Neural cell (in vitro differentiated cells): ENCODE measurements at regions not wholly inside any gene's neighbourhood (a gene's known extent, or its start where the extent isn't known, plus 50 kb on each side); places are given as distances from the start of the nearest gene placed in this dataset.

Source experiments
- H2AFZ ChIP-seq: fragments of 200-600, 300-800 bp; sonication (generic), shearing (Covaris generic); 2 replicates; pipeline ENCODE4 v1.6.0; 2014; ENCODE audit warnings: low read depth, mild to moderate bottlenecking, antibody characterized with exemption, low read length, moderate library complexity
- H3F3A ChIP-seq: fragments of 200-600 bp; shearing (Covaris generic); 2 replicates; pipeline ENCODE4 v1.6.1; 2016; ENCODE audit warnings: mild to moderate bottlenecking, moderate library complexity, mixed read lengths, antibody characterized with exemption, low read length; ENCODE audit not compliant: insufficient read depth, poor library complexity, severe bottlenecking
- H3K27ac ChIP-seq: fragments of 200-600, 300-800 bp; sonication (generic), shearing (Covaris generic); 2 replicates; pipeline ENCODE4 v1.5.1; 2014; ENCODE audit warnings: mild to moderate bottlenecking, low read length, moderate library complexity
- H3K27me3 ChIP-seq: fragments of 300-800, 200-600 bp; sonication (generic), shearing (Covaris generic); 2 replicates; pipeline ENCODE4 v1.6.0; 2014; ENCODE audit warnings: mild to moderate bottlenecking, low read depth, low read length, moderate library complexity; ENCODE audit not compliant: insufficient read depth
- H3K36me3 ChIP-seq: fragments of 300-800, 200-600 bp; sonication (generic), shearing (Covaris generic); 2 replicates; pipeline ENCODE4 v1.5.1; 2014; ENCODE audit warnings: mild to moderate bottlenecking, antibody characterized with exemption, low read length, moderate library complexity; ENCODE audit not compliant: insufficient read depth
- H3K4me2 ChIP-seq: fragments of 300-800, 200-600 bp; sonication (generic), shearing (Covaris generic); 2 replicates; pipeline ENCODE4 v1.6.0; 2014; ENCODE audit warnings: mild to moderate bottlenecking, low read length
- H3K4me3 ChIP-seq: fragments of 300-800, 200-600 bp; sonication (generic), shearing (Covaris generic); 2 replicates; pipeline ENCODE4 v1.5.1; 2014; ENCODE audit warnings: mild to moderate bottlenecking, low read length, moderate library complexity
- H3K79me2 ChIP-seq: fragments of 200-600 bp; shearing (Covaris generic); replicated peaks from 2 replicates; pipeline ENCODE4 v1.6.0; 2014; ENCODE audit warnings: mild to moderate bottlenecking, low read length, moderate library complexity; ENCODE audit not compliant: insufficient read depth
- H3K9ac ChIP-seq: fragments of 300-800, 200-600 bp; sonication (generic), shearing (Covaris generic); 2 replicates; pipeline ENCODE4 v1.6.1; 2016; ENCODE audit warnings: mild to moderate bottlenecking, low read length, mixed read lengths
- H3K9me2 ChIP-seq: fragments of 200-600 bp; shearing (Covaris generic); 2 replicates; pipeline ENCODE4 v1.6.1; 2016; ENCODE audit warnings: mild to moderate bottlenecking, low read length, mixed read lengths; ENCODE audit not compliant: insufficient read depth
- H3K9me3 ChIP-seq: fragments of 200-600, 300-800 bp; sonication (generic), shearing (Covaris generic); 2 replicates; pipeline ENCODE4 v1.6.1; 2016; ENCODE audit warnings: mild to moderate bottlenecking, mixed run types, low read length, moderate library complexity, mixed read lengths
- H4K20me1 ChIP-seq: fragments of 200-600 bp; shearing (Covaris generic); 2 replicates; pipeline ENCODE4 v1.6.1; 2016; ENCODE audit warnings: mild to moderate bottlenecking, mixed run types; ENCODE audit not compliant: insufficient read depth
- EP300 ChIP-seq: fragments of 450-650 bp; conservative IDR thresholded peaks from 2 replicates; pipeline ENCODE4 v1.6.1; 2014; ENCODE audit warnings: antibody characterized with exemption, mild to moderate bottlenecking, moderate library complexity; ENCODE audit not compliant: poor library complexity, severe bottlenecking
- EZH2 ChIP-seq: fragments of 200-600, 300-800 bp; shearing (Covaris generic), sonication (generic); IDR thresholded peaks from 2 replicates; pipeline ENCODE4 v1.6.1; 2014; ENCODE audit warnings: antibody characterized with exemption, low read length, borderline replicate concordance, mild to moderate bottlenecking; ENCODE audit not compliant: insufficient read depth, poor library complexity, severe bottlenecking
- MXI1 ChIP-seq: fragments of 450-650 bp; conservative IDR thresholded peaks from 2 replicates; pipeline ENCODE4 v1.6.1; 2014; ENCODE audit warnings: antibody characterized with exemption, mild to moderate bottlenecking; ENCODE audit not compliant: poor library complexity, severe bottlenecking
- POLR2AphosphoS5 ChIP-seq: IDR thresholded peaks from 2 replicates; pipeline ENCODE4 v1.6.1; 2012
- RAD21 ChIP-seq: fragments of 450-650 bp; conservative IDR thresholded peaks from 2 replicates; pipeline ENCODE4 v1.6.1; 2014; ENCODE audit warnings: antibody characterized with exemption, mild to moderate bottlenecking, moderate library complexity
- SMC3 ChIP-seq: fragments of 450-650 bp; conservative IDR thresholded peaks from 2 replicates; pipeline ENCODE4 v1.6.1; 2014; ENCODE audit warnings: antibody characterized with exemption, mild to moderate bottlenecking, moderate library complexity; ENCODE audit not compliant: poor library complexity
- TAF1 ChIP-seq: IDR thresholded peaks from 2 replicates; pipeline ENCODE4 v1.6.1; 2012; ENCODE audit warnings: low read depth
- TF ChIP-seq, protein P1 (sequence below): fragments of 450-650 bp; IDR thresholded peaks from 2 replicates; pipeline ENCODE4 v1.5.1; 2014; ENCODE audit warnings: antibody characterized with exemption, mild to moderate bottlenecking, moderate library complexity; ENCODE audit not compliant: poor library complexity, severe bottlenecking
- TF ChIP-seq, protein P2 (sequence below): IDR thresholded peaks from 2 replicates; pipeline ENCODE4 v1.6.1; 2012; ENCODE audit warnings: borderline replicate concordance

DNA sequence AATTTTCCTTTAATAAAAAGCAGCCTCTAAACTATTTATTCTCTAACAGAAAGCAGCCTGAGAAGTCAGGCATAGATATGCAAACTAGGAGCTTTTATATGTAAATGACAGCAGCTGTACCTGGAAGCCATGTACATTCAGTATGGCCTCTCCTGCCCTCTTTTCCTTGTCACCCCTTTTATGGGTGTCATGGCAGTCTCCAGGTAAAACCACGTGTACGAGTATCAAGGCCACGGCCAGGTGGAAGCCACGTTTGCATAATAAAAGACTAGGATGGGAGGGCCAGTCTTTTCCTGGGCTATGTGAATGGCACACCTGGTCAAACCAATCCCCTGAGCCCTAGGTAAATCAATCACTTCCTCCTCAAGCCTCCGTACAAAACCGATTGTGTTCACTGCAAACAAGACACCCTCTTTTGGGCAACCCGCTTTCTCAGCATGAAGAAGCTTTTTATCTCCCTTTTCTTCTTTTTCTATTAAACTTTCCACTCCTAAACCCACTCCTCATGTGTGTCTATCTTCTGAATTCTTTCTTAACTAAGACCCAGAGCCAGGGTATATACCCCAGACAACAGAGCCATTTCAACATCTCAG lies 419.5 kb upstream of the CTNND2 start:
- H2AFZ ChIP-seq, result no peak overlapping the region

DNA sequence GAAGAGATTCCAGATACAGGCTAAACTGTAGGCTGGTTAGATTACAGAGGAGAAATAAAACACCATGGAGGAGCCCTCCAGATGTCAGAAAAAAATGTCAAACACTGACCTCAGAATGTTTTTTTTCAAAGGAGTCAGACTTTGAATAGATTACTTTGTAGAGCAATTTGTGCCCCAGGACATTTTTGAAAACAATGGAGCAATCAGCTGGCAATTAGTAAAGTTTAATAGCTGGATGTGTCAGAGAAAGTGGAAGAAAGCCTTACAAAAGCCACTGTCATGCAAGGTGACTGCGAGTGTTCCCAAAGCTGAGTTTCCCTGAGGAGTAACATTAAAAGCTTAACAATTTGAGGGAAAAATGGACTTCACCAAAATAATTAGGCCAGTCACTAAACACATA lies 417.8 kb upstream of the CTNND2 start:
- Histone ChIP-seq H3K27ac (no peak overlapping the region), H4K20me1 (no peaks in the 10 kb centered on the region), H3K9ac (no peak overlapping the region), H3K79me2 (no peaks in the 10 kb centered on the region), H3K27me3 (no peaks in the 10 kb centered on the region), H3K4me2 (no peak overlapping the region), H2AFZ (no peak overlapping the region), H3K9me3 (no peaks in the 10 kb centered on the region), H3K9me2 (no peaks in the 10 kb centered on the region), H3F3A (no peaks in the 10 kb centered on the region), H3K36me3 (no peaks in the 10 kb centered on the region), H3K4me3 (no peak overlapping the region)
- no peak for TF ChIP-seq MXI1
- TF ChIP-seq EP300, result no peak
- no peak for TF ChIP-seq TAF1
- TF ChIP-seq SMC3, result no peak

More for the DNA sequence above, 419.5 kb upstream of the CTNND2 start:
- TF ChIP-seq, protein P1, sequence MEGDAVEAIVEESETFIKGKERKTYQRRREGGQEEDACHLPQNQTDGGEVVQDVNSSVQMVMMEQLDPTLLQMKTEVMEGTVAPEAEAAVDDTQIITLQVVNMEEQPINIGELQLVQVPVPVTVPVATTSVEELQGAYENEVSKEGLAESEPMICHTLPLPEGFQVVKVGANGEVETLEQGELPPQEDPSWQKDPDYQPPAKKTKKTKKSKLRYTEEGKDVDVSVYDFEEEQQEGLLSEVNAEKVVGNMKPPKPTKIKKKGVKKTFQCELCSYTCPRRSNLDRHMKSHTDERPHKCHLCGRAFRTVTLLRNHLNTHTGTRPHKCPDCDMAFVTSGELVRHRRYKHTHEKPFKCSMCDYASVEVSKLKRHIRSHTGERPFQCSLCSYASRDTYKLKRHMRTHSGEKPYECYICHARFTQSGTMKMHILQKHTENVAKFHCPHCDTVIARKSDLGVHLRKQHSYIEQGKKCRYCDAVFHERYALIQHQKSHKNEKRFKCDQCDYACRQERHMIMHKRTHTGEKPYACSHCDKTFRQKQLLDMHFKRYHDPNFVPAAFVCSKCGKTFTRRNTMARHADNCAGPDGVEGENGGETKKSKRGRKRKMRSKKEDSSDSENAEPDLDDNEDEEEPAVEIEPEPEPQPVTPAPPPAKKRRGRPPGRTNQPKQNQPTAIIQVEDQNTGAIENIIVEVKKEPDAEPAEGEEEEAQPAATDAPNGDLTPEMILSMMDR, result no peak
- no peak for TF ChIP-seq EZH2
- TF ChIP-seq SMC3, result no peak
- TF ChIP-seq, protein P2, sequence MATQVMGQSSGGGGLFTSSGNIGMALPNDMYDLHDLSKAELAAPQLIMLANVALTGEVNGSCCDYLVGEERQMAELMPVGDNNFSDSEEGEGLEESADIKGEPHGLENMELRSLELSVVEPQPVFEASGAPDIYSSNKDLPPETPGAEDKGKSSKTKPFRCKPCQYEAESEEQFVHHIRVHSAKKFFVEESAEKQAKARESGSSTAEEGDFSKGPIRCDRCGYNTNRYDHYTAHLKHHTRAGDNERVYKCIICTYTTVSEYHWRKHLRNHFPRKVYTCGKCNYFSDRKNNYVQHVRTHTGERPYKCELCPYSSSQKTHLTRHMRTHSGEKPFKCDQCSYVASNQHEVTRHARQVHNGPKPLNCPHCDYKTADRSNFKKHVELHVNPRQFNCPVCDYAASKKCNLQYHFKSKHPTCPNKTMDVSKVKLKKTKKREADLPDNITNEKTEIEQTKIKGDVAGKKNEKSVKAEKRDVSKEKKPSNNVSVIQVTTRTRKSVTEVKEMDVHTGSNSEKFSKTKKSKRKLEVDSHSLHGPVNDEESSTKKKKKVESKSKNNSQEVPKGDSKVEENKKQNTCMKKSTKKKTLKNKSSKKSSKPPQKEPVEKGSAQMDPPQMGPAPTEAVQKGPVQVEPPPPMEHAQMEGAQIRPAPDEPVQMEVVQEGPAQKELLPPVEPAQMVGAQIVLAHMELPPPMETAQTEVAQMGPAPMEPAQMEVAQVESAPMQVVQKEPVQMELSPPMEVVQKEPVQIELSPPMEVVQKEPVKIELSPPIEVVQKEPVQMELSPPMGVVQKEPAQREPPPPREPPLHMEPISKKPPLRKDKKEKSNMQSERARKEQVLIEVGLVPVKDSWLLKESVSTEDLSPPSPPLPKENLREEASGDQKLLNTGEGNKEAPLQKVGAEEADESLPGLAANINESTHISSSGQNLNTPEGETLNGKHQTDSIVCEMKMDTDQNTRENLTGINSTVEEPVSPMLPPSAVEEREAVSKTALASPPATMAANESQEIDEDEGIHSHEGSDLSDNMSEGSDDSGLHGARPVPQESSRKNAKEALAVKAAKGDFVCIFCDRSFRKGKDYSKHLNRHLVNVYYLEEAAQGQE, result no peak
- no peak for TF ChIP-seq RAD21
- TF ChIP-seq TAF1, result no peak
- no peak for TF ChIP-seq POLR2AphosphoS5
- no peak for TF ChIP-seq MXI1
- no peak for TF ChIP-seq EP300
- Histone ChIP-seq H3K9ac (no peak overlapping the region), H3K27ac (no peak overlapping the region), H3K27me3 (no peaks in the 10 kb centered on the region), H3K4me3 (no peak overlapping the region), H3F3A (no peaks in the 10 kb centered on the region), H4K20me1 (no peaks in the 10 kb centered on the region), H3K36me3 (no peaks in the 10 kb centered on the region), H3K9me2 (no peaks in the 10 kb centered on the region), H3K4me2 (no peak overlapping the region), H3K79me2 (no peaks in the 10 kb centered on the region), H3K9me3 (no peaks in the 10 kb centered on the region)
